Testis (tissue), 2 donors: ENCODE measurements at regions not wholly inside any gene's neighbourhood (a gene's known extent, or its start where the extent isn't known, plus 50 kb on each side); places are given as distances from the start of the nearest gene placed in this dataset.

ENCODE experiments used
- CTCF ChIP-seq, 3 experiments: fragments of 450-650 bp in 2 of 3; fragments of 200-600 bp in 1 of 3; sonication (generic) in 1 of 3; IDR thresholded peaks; one replicate each; pipeline ENCODE4 v1.5.1; 2016 to 2019; ENCODE audit warnings: antibody characterized with exemption in 3 of 3, mild to moderate bottlenecking in 2 of 3, moderate library complexity in 1 of 3
- POLR2A ChIP-seq: fragments of 450-650 bp; IDR thresholded peaks from one replicate; pipeline ENCODE4 v1.6.1; 2017; ENCODE audit warnings: antibody characterized with exemption, mild to moderate bottlenecking, moderate library complexity

GRCh38 chr5:124842725-124843595, 96.5 kb upstream of the ZNF608 start:
- TF ChIP-seq POLR2A (no peak), CTCF (IDR thresholded peaks at IDR 0.05) (no peak)
